ENCODE measurements at regions not wholly inside any gene's neighbourhood (a gene's known extent, or its start where the extent isn't known, plus 50 kb on each side); places are given as distances from the start of the nearest gene placed in this dataset.

DNA sequence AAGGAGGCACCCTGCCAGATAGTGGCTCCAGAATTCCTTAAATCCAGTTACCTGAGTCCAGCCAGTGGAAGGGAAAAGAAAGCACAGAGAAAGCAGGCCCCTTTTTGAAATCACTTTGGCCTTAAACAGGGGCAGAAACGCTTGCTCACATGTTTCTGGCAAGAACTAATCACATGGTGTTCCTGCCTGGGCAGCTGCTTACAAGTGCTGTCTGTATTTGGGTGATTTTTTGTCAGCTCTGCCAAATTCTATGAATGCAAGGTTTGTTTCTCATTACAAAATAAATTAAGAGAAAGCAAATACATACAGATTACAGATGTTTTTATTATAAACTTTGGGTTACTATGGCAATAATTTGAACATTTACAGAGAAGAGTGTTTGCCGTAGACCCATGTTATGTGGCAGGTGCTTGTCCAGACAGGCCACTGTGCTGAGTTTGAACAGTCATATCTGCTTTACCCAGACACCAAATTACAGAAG is 1237.8 kb downstream of the SLITRK5 start:
- TF ChIP-seq, protein P1, sequence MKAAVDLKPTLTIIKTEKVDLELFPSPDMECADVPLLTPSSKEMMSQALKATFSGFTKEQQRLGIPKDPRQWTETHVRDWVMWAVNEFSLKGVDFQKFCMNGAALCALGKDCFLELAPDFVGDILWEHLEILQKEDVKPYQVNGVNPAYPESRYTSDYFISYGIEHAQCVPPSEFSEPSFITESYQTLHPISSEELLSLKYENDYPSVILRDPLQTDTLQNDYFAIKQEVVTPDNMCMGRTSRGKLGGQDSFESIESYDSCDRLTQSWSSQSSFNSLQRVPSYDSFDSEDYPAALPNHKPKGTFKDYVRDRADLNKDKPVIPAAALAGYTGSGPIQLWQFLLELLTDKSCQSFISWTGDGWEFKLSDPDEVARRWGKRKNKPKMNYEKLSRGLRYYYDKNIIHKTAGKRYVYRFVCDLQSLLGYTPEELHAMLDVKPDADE (IDR thresholded peaks at IDR 0.05) = no peak
- TF ChIP-seq EZH2phosphoT487 (IDR thresholded peaks at IDR 0.05; ENCODE audit: unreplicated experiment) (no peak), ZNF331 (CRISPR knock-in tag; IDR thresholded peaks at IDR 0.05; ENCODE audit: low read depth) (no peak), CREB1 (CRISPR knock-in tag; IDR thresholded peaks at IDR 0.05; ENCODE audit: low read depth) (no peak), STAT1 (IDR thresholded peaks at IDR 0.05; ENCODE audit: unreplicated experiment) (no peak), JUNB (IDR thresholded peaks at IDR 0.05; ENCODE audit: unreplicated experiment) (no peak)
- TF ChIP-seq, protein P2, sequence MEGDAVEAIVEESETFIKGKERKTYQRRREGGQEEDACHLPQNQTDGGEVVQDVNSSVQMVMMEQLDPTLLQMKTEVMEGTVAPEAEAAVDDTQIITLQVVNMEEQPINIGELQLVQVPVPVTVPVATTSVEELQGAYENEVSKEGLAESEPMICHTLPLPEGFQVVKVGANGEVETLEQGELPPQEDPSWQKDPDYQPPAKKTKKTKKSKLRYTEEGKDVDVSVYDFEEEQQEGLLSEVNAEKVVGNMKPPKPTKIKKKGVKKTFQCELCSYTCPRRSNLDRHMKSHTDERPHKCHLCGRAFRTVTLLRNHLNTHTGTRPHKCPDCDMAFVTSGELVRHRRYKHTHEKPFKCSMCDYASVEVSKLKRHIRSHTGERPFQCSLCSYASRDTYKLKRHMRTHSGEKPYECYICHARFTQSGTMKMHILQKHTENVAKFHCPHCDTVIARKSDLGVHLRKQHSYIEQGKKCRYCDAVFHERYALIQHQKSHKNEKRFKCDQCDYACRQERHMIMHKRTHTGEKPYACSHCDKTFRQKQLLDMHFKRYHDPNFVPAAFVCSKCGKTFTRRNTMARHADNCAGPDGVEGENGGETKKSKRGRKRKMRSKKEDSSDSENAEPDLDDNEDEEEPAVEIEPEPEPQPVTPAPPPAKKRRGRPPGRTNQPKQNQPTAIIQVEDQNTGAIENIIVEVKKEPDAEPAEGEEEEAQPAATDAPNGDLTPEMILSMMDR (conservative IDR thresholded peaks at IDR 0.05; ENCODE audit: low read depth in 2 of 2) = no peak
- TF ChIP-seq, protein P3, sequence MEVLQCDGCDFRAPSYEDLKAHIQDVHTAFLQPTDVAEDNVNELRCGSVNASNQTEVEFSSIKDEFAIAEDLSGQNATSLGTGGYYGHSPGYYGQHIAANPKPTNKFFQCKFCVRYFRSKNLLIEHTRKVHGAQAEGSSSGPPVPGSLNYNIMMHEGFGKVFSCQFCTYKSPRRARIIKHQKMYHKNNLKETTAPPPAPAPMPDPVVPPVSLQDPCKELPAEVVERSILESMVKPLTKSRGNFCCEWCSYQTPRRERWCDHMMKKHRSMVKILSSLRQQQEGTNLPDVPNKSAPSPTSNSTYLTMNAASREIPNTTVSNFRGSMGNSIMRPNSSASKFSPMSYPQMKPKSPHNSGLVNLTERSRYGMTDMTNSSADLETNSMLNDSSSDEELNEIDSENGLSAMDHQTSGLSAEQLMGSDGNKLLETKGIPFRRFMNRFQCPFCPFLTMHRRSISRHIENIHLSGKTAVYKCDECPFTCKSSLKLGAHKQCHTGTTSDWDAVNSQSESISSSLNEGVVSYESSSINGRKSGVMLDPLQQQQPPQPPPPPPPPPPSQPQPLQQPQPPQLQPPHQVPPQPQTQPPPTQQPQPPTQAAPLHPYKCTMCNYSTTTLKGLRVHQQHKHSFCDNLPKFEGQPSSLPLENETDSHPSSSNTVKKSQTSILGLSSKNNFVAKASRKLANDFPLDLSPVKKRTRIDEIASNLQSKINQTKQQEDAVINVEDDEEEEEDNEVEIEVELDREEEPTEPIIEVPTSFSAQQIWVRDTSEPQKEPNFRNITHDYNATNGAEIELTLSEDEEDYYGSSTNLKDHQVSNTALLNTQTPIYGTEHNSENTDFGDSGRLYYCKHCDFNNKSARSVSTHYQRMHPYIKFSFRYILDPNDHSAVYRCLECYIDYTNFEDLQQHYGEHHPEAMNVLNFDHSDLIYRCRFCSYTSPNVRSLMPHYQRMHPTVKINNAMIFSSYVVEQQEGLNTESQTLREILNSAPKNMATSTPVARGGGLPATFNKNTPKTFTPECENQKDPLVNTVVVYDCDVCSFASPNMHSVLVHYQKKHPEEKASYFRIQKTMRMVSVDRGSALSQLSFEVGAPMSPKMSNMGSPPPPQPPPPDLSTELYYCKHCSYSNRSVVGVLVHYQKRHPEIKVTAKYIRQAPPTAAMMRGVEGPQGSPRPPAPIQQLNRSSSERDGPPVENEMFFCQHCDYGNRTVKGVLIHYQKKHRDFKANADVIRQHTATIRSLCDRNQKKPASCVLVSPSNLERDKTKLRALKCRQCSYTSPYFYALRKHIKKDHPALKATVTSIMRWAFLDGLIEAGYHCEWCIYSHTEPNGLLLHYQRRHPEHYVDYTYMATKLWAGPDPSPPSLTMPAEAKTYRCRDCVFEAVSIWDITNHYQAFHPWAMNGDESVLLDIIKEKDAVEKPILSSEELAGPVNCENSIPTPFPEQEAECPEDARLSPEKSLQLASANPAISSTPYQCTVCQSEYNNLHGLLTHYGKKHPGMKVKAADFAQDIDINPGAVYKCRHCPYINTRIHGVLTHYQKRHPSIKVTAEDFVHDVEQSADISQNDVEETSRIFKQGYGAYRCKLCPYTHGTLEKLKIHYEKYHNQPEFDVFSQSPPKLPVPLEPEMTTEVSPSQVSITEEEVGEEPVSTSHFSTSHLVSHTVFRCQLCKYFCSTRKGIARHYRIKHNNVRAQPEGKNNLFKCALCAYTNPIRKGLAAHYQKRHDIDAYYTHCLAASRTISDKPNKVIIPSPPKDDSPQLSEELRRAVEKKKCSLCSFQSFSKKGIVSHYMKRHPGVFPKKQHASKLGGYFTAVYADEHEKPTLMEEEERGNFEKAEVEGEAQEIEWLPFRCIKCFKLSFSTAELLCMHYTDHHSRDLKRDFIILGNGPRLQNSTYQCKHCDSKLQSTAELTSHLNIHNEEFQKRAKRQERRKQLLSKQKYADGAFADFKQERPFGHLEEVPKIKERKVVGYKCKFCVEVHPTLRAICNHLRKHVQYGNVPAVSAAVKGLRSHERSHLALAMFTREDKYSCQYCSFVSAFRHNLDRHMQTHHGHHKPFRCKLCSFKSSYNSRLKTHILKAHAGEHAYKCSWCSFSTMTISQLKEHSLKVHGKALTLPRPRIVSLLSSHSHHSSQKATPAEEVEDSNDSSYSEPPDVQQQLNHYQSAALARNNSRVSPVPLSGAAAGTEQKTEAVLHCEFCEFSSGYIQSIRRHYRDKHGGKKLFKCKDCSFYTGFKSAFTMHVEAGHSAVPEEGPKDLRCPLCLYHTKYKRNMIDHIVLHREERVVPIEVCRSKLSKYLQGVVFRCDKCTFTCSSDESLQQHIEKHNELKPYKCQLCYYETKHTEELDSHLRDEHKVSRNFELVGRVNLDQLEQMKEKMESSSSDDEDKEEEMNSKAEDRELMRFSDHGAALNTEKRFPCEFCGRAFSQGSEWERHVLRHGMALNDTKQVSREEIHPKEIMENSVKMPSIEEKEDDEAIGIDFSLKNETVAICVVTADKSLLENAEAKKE (CRISPR knock-in tag; IDR thresholded peaks at IDR 0.05) = no peak
- Histone ChIP-seq H3K4me1 (ENCODE audit: insufficient read depth) (no peaks in the 10 kb centered on the region), H3K36me3 (ENCODE audit: insufficient read depth) (no peaks in the 10 kb centered on the region), H3F3A (replicated peaks; ENCODE audit: low read depth) (no peaks in the 10 kb centered on the region), H3K9me2 (ENCODE audit: insufficient read depth) (no peaks in the 10 kb centered on the region), H3K27ac (ENCODE audit: low read depth) (no peak overlapping the region), H3K79me2 (replicated peaks; ENCODE audit: insufficient read depth) (no peaks in the 10 kb centered on the region), H2AFZ (no peak overlapping the region; the same call in 1 of the 2 replicates), H3K4me3 (no peak overlapping the region), H4K20me1 (replicated peaks; ENCODE audit: insufficient read depth) (no peaks in the 10 kb centered on the region), H3K4me2 (no peak overlapping the region), H3K27me3 (ENCODE audit: insufficient read depth) (no peaks in the 10 kb centered on the region)
- Mint-ChIP-seq H3K4me1 (no peaks in the 10 kb centered on the region), H3K9me3 (peaks cover 12% of the 10 kb centered on the region; the same call in 2 of the 3 replicates), H3K4me3 (no peak overlapping the region), H3K27ac (no peak overlapping the region), H3K27me3 (ENCODE audit: insufficient read depth, low read depth, poor library complexity) (no peaks in the 10 kb centered on the region), H3K36me3 (ENCODE audit: low read depth) (peaks cover 1% of the 10 kb centered on the region; the same call in 2 of the 3 replicates)
- no peak for ATAC-seq
- no peak for DNase-seq (ENCODE audit: low spot score)

Data from GM23338 (cell line).